SH-SY5Y (cell line): ENCODE measurements at regions not wholly inside any gene's neighbourhood (a gene's known extent, or its start where the extent isn't known, plus 50 kb on each side); places are given as distances from the start of the nearest gene placed in this dataset.

Experiments
- GATA2 ChIP-seq: IDR thresholded peaks from 2 replicates; pipeline ENCODE4 v1.6.1; 2011; ENCODE audit warnings: mild to moderate bottlenecking, low read depth, low read length
- GATA3 ChIP-seq: IDR thresholded peaks from 2 replicates; pipeline ENCODE4 v1.6.1; 2011; ENCODE audit warnings: low read depth, mild to moderate bottlenecking, low read length, moderate library complexity

GRCh38 chr16:62907562-62907961 lies 871.3 kb upstream of the CDH8 start:
- TF ChIP-seq GATA2 (no peak), GATA3 (no peak)
